H9 (cell line): ENCODE measurements at regions not wholly inside any gene's neighbourhood (a gene's known extent, or its start where the extent isn't known, plus 50 kb on each side); places are given as distances from the start of the nearest gene placed in this dataset.

Source experiments
- DNase-seq: peaks from one replicate; pipeline ENCODE4 v3.0.0-alpha.2; 2017
- H2AFZ ChIP-seq: one replicate; pipeline ENCODE4 v1.6.1; 2013; ENCODE audit warnings: mild to moderate bottlenecking, low read length, control low read depth, moderate library complexity
- H2AK5ac ChIP-seq: 2 replicates; pipeline ENCODE4 v1.6.1; 2013; ENCODE audit warnings: low read length, control low read depth, mixed read lengths; ENCODE audit not compliant: insufficient read length
- H2BK120ac ChIP-seq: one replicate; pipeline ENCODE4 v1.6.1; 2013; ENCODE audit warnings: low read depth, mild to moderate bottlenecking, low read length, control low read depth, inconsistent platforms; ENCODE audit not compliant: poor library complexity, severe bottlenecking
- H2BK12ac ChIP-seq: 2 replicates; pipeline ENCODE4 v1.6.1; 2013; ENCODE audit warnings: low read length, control low read depth, mixed read lengths, low read depth; ENCODE audit not compliant: insufficient read length
- H2BK15ac ChIP-seq: 2 replicates; pipeline ENCODE4 v1.6.1; 2013; ENCODE audit warnings: low read depth, low read length, control low read depth
- H2BK20ac ChIP-seq: one replicate; pipeline ENCODE4 v1.6.1; 2013; ENCODE audit warnings: low read depth, mild to moderate bottlenecking, low read length, control low read depth, inconsistent platforms; ENCODE audit not compliant: poor library complexity, severe bottlenecking
- H2BK5ac ChIP-seq: 2 replicates; pipeline ENCODE4 v1.6.1; 2013; ENCODE audit warnings: low read length, control low read depth, mixed read lengths; ENCODE audit not compliant: insufficient read length
- H3K14ac ChIP-seq: 2 replicates; pipeline ENCODE4 v1.6.1; 2013; ENCODE audit warnings: low read length, control low read depth; ENCODE audit not compliant: insufficient read depth
- H3K18ac ChIP-seq: 2 replicates; pipeline ENCODE4 v1.6.1; 2013; ENCODE audit warnings: low read depth, mild to moderate bottlenecking, mixed read lengths, low read length, control low read depth; ENCODE audit not compliant: insufficient read length
- H3K23ac ChIP-seq: 2 replicates; pipeline ENCODE4 v1.6.1; 2013; ENCODE audit warnings: low read length, control low read depth, mixed read lengths, low read depth; ENCODE audit not compliant: insufficient read length
- H3K23me2 ChIP-seq: 2 replicates; pipeline ENCODE4 v1.6.1; 2013; ENCODE audit warnings: low read depth, mild to moderate bottlenecking, mixed read lengths, low read length, control low read depth; ENCODE audit not compliant: insufficient read length, poor library complexity, severe bottlenecking
- H3K27ac ChIP-seq: 2 replicates; pipeline ENCODE4 v1.5.1; 2013; ENCODE audit warnings: low read length, control low read depth, mixed read lengths, low read depth; ENCODE audit not compliant: insufficient read length
- H3K27me3 ChIP-seq: 2 replicates; pipeline ENCODE4 v1.6.1; 2013; ENCODE audit warnings: low read length, control low read depth, inconsistent platforms; ENCODE audit not compliant: insufficient read depth
- H3K4ac ChIP-seq: 2 replicates; pipeline ENCODE4 v1.6.1; 2013; ENCODE audit warnings: low read depth, mild to moderate bottlenecking, control low read depth, inconsistent platforms, low read length, moderate library complexity
- H3K4me1 ChIP-seq: 2 replicates; pipeline ENCODE4 v1.6.1; 2013; ENCODE audit warnings: low read length, control low read depth, inconsistent platforms; ENCODE audit not compliant: insufficient read depth
- H3K4me2 ChIP-seq: 2 replicates; pipeline ENCODE4 v1.6.1; 2013; ENCODE audit warnings: low read length, control low read depth, mixed read lengths; ENCODE audit not compliant: insufficient read length, insufficient read depth
- H3K56ac ChIP-seq: 2 replicates; pipeline ENCODE4 v1.6.1; 2013; ENCODE audit warnings: low read depth, mild to moderate bottlenecking, mixed read lengths, low read length, control low read depth; ENCODE audit not compliant: insufficient read length
- H3K79me1 ChIP-seq: 2 replicates; pipeline ENCODE4 v1.6.1; 2013; ENCODE audit warnings: low read depth, mild to moderate bottlenecking, moderate library complexity, low read length, control low read depth, inconsistent platforms; ENCODE audit not compliant: insufficient read depth, poor library complexity, severe bottlenecking
- H3K79me2 ChIP-seq: 2 replicates; pipeline ENCODE4 v1.6.1; 2013; ENCODE audit warnings: low read length, control low read depth, inconsistent platforms; ENCODE audit not compliant: insufficient read depth
- H3K9ac ChIP-seq: 2 replicates; pipeline ENCODE4 v1.6.1; 2013; ENCODE audit warnings: low read length, control low read depth, mixed read lengths; ENCODE audit not compliant: insufficient read length; ENCODE audit errors: extremely low read depth
- H3K9me3 ChIP-seq: one replicate; pipeline ENCODE4 v1.6.1; 2013; ENCODE audit warnings: low read depth, low read length, inconsistent platforms; ENCODE audit not compliant: control insufficient read depth
- H3T11ph ChIP-seq: one replicate; pipeline ENCODE4 v1.6.1; 2013; ENCODE audit warnings: mild to moderate bottlenecking, low read length, control low read depth, inconsistent platforms
- H4K20me1 ChIP-seq: one replicate; pipeline ENCODE4 v1.6.1; 2013; ENCODE audit not compliant: control insufficient read depth, insufficient read length, insufficient read depth
- H4K5ac ChIP-seq: 2 replicates; pipeline ENCODE4 v1.6.1; 2013; ENCODE audit warnings: low read depth, mild to moderate bottlenecking, mixed read lengths, low read length, control low read depth; ENCODE audit not compliant: insufficient read length
- H4K8ac ChIP-seq: replicated peaks from 2 replicates; pipeline ENCODE4 v1.6.1; 2013; ENCODE audit warnings: low read length, control low read depth, mixed read lengths, low read depth; ENCODE audit not compliant: insufficient read length
- H4K91ac ChIP-seq: 2 replicates; pipeline ENCODE4 v1.6.1; 2013; ENCODE audit warnings: low read depth, mild to moderate bottlenecking, moderate library complexity, mixed read lengths, low read length, control low read depth; ENCODE audit not compliant: insufficient read length
- H3K27ac Mint-ChIP-seq, 3 experiments: 2 replicates in 2 of 3; 3 replicates in 1 of 3; pipeline ENCODE4 v1.8.0; 2020 to 2021; ENCODE audit warnings: mixed read lengths in 3 of 3, mild to moderate bottlenecking in 1 of 3, moderate library complexity in 1 of 3
- H3K27me3 Mint-ChIP-seq: 2 replicates; pipeline ENCODE4 v1.8.0; 2021; ENCODE audit warnings: low read depth, mild to moderate bottlenecking, moderate library complexity, mixed read lengths
- H3K36me3 Mint-ChIP-seq, 3 experiments: 2 replicates in 2 of 3; 3 replicates in 1 of 3; pipeline ENCODE4 v1.8.0; 2020 to 2021; ENCODE audit warnings: low read depth in 3 of 3, mixed read lengths in 3 of 3; ENCODE audit not compliant: insufficient read depth in 1 of 3
- H3K4me1 Mint-ChIP-seq, 2 experiments: 2 replicates each; pipeline ENCODE4 v1.8.0; 2020; ENCODE audit warnings: mixed read lengths in 2 of 2
- H3K4me3 Mint-ChIP-seq, 2 experiments: 2 replicates in 1 of 2; 3 replicates in 1 of 2; pipeline ENCODE4 v1.8.0; 2020 to 2021; ENCODE audit warnings: mild to moderate bottlenecking in 2 of 2, mixed read lengths in 2 of 2, moderate library complexity in 1 of 2
- H3K9me3 Mint-ChIP-seq, 2 experiments: 2 replicates in 1 of 2; 3 replicates in 1 of 2; pipeline ENCODE4 v1.8.0; 2020; ENCODE audit warnings: mild to moderate bottlenecking in 2 of 2, mixed read lengths in 2 of 2, moderate library complexity in 1 of 2
- CTCF ChIP-seq: fragments of 200-600 bp; sonication (generic); conservative IDR thresholded peaks from 3 replicates; pipeline ENCODE4 v1.8.0; 2021; ENCODE audit warnings: antibody characterized with exemption, mild to moderate bottlenecking
- WGBS: extraction: QIAGEN DNeasy Blood & Tissue Kit; methylation state at CpG from one replicate; pipeline ENCODE4 v1.1.7; 2013; ENCODE audit warnings: missing lambda C conversion rate, low lambda C conversion rate, mixed read lengths; ENCODE audit not compliant: insufficient read length; ENCODE audit errors: extremely low coverage; 5-methylcytosine and 5-hydroxymethylcytosine counted together

- H3K9me3 Mint-ChIP-seq = peaks cover 50 to 70% of the 10 kb centered on the region in 2 experiments
Measured at GRCh38 chrX:143165778-143166177, 140.1 kb downstream of the SPANXN4 start.

More at GRCh38 chrX:143165778-143166177, 140.1 kb downstream of the SPANXN4 start:
- Histone ChIP-seq H2BK5ac (no peak overlapping the region), H2BK120ac (no peak overlapping the region), H4K5ac (no peak overlapping the region), H3K18ac (no peak overlapping the region), H3K23me2 (no peaks in the 10 kb centered on the region), H2AFZ (no peak overlapping the region), H2AK5ac (no peak overlapping the region), H3K79me1 (no peaks in the 10 kb centered on the region), H3K4ac (no peak overlapping the region), H3K27ac (no peak overlapping the region), H2BK15ac (no peak overlapping the region), H2BK12ac (no peak overlapping the region), H3K4me1 (no peaks in the 10 kb centered on the region), H3T11ph (no peak overlapping the region), H3K9me3 (no peaks in the 10 kb centered on the region), H4K91ac (no peak overlapping the region), H3K27me3 (no peaks in the 10 kb centered on the region), H3K4me2 (no peak overlapping the region), H4K8ac (no peak overlapping the region), H3K23ac (no peak overlapping the region), H4K20me1 (no peaks in the 10 kb centered on the region), H3K9ac (no peak overlapping the region), H3K14ac (no peak overlapping the region), H3K79me2 (no peaks in the 10 kb centered on the region), H2BK20ac (no peak overlapping the region), H3K56ac (no peak overlapping the region)
- no peak for DNase-seq
- peaks cover 9 to 10% of the 10 kb centered on the region in 2 experiments for H3K4me1 Mint-ChIP-seq
- H3K27ac Mint-ChIP-seq = no peak overlapping the region
- no peaks in the 10 kb centered on the region; a peak in 2 of 7 replicates for H3K36me3 Mint-ChIP-seq
- H3K4me3 Mint-ChIP-seq = no peak overlapping the region
- no peaks in the 10 kb centered on the region; the same call in 1 of the 2 replicates for H3K27me3 Mint-ChIP-seq
- no peak for TF ChIP-seq CTCF
- no CpG with 5 or more reads among the region's 1 CpG for WGBS
